ENCODE measurements at regions not wholly inside any gene's neighbourhood (a gene's known extent, or its start where the extent isn't known, plus 50 kb on each side); places are given as distances from the start of the nearest gene placed in this dataset.

GRCh38 chr16:17804857-17805256 lies 334.1 kb upstream of the XYLT1 start:
- TF ChIP-seq CTCF (IDR thresholded peaks at IDR 0.05) (no peak), EZH2 (IDR thresholded peaks at IDR 0.05; ENCODE audit: borderline replicate concordance, insufficient read depth, low read depth, low read length, poor library complexity, severe bottlenecking) (no peak)

Measured in B cell (primary cell).